Peyer's patch (tissue), 4 donors: ENCODE measurements at regions not wholly inside any gene's neighbourhood (a gene's known extent, or its start where the extent isn't known, plus 50 kb on each side); places are given as distances from the start of the nearest gene placed in this dataset.

Experiments used
- DNase-seq, 3 donors: peaks; one replicate each; pipeline ENCODE4 v3.0.0-alpha.2; 2017 to 2019
- H3K27ac ChIP-seq, 4 donors: fragments of 200-600 bp; sonication (generic); one replicate each; pipeline ENCODE4 v1.5.1; 2016 to 2019
- H3K27me3 ChIP-seq, 2 donors: fragments of 200-600 bp; sonication (generic); one replicate each; pipeline ENCODE4 v1.5.1; 2019
- H3K36me3 ChIP-seq, 3 donors: fragments of 200-600 bp; sonication (generic); one replicate each; pipeline ENCODE4 v1.5.1; 2016 to 2019
- H3K4me1 ChIP-seq, 4 donors: fragments of 200-600 bp; sonication (generic); one replicate each; pipeline ENCODE4 v1.5.1; 2016 to 2019
- H3K4me3 ChIP-seq, 4 donors: fragments of 200-600 bp; sonication (generic); 1 replicate in 3 of 4; 2 replicates in 1 of 4; pipeline ENCODE4 v1.5.1; 2016 to 2019; ENCODE audit warnings: mild to moderate bottlenecking in 1 of 4
- H3K9me3 ChIP-seq, 4 donors: fragments of 200-600 bp; sonication (generic); one replicate each; pipeline ENCODE4 v1.5.1; 2016 to 2019; ENCODE audit warnings: mild to moderate bottlenecking in 1 of 4
- POLR2A ChIP-seq, 2 donors: fragments of 450-650 bp; IDR thresholded peaks; one replicate each; pipeline ENCODE4 v1.5.1; 2017; ENCODE audit warnings: antibody characterized with exemption in 2 of 2, mild to moderate bottlenecking in 2 of 2, moderate library complexity in 2 of 2
- TF ChIP-seq, protein P1 (sequence below), 6 experiments: fragments of 450-650 bp in 4 of 6; fragments of 200-600 bp in 2 of 6; sonication (generic) in 1 of 6; IDR thresholded peaks; one replicate each; pipeline ENCODE4 v1.5.1; 2017 to 2019; ENCODE audit warnings: antibody characterized with exemption in 6 of 6, mild to moderate bottlenecking in 3 of 6, moderate library complexity in 1 of 6

DNA sequence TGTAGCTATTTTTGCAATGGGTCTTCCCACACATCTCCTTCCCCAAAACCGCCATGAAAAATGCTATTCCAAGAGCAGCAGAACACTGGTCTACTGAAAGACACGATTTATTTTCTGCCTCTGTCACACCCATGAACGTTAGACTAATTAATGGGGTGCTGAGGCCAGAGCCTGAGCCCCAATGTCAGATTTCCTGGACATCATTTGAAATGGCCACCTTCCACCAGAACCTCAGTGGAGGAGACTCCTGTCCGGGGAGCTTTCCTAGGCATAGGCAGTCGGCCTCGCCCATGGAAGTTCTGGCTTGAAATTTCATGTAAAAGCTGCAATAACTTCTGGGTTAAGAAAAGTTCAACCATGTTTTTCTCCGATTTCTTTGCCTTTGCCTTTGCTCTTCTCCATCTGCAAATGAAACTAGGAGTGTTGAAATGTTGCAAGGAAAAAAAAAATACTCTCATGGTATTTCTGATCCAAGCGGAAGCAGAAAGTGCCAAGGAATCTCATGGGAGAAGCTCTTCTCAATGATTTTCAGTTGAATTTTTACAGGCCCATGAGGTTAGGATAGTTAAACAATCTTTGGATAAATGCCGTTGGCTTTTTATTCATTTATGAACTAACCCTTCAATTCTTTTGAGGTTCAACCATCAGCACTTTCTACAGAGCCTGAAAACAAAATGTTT lies 570.8 kb upstream of the MGMT start:
- TF ChIP-seq, protein P1, sequence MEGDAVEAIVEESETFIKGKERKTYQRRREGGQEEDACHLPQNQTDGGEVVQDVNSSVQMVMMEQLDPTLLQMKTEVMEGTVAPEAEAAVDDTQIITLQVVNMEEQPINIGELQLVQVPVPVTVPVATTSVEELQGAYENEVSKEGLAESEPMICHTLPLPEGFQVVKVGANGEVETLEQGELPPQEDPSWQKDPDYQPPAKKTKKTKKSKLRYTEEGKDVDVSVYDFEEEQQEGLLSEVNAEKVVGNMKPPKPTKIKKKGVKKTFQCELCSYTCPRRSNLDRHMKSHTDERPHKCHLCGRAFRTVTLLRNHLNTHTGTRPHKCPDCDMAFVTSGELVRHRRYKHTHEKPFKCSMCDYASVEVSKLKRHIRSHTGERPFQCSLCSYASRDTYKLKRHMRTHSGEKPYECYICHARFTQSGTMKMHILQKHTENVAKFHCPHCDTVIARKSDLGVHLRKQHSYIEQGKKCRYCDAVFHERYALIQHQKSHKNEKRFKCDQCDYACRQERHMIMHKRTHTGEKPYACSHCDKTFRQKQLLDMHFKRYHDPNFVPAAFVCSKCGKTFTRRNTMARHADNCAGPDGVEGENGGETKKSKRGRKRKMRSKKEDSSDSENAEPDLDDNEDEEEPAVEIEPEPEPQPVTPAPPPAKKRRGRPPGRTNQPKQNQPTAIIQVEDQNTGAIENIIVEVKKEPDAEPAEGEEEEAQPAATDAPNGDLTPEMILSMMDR (IDR thresholded peaks at IDR 0.05): no peak
- no peak for TF ChIP-seq POLR2A (IDR thresholded peaks at IDR 0.05)
- Histone ChIP-seq H3K9me3 (no peaks in the 10 kb centered on the region), H3K4me3 (no peak overlapping the region), H3K4me1 (no peaks in the 10 kb centered on the region), H3K36me3 (no peaks in the 10 kb centered on the region), H3K27me3 (no peaks in the 10 kb centered on the region), H3K27ac (no peak overlapping the region)
- DNase-seq: no peak

DNA sequence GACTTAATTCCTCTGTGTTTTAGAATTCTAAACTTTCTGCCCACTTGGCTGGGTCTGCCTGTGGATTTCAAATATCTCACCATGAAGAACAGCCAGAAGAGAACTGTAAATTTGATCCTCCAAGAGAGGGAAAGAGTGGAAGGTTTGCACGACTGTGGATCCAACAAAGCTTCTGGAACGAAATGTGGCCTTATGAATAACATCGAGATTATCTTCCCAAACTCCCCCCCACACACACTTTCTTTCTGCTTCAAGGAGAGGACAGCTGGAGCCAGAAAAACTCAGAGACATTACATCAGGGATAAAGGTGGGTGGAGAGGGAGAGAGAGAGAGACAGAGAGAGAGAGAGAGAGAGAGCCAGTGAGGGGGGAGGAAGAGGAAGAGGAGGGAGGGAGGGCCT lies 570.1 kb upstream of the MGMT start:
- Histone ChIP-seq H3K4me3 (no peak overlapping the region), H3K4me1 (no peaks in the 10 kb centered on the region), H3K27me3 (no peaks in the 10 kb centered on the region), H3K27ac (no peak overlapping the region), H3K36me3 (no peaks in the 10 kb centered on the region), H3K9me3 (no peaks in the 10 kb centered on the region)
- TF ChIP-seq, protein P1 (IDR thresholded peaks at IDR 0.05): no peak
- TF ChIP-seq POLR2A (IDR thresholded peaks at IDR 0.05): no peak
- DNase-seq: no peak

DNA sequence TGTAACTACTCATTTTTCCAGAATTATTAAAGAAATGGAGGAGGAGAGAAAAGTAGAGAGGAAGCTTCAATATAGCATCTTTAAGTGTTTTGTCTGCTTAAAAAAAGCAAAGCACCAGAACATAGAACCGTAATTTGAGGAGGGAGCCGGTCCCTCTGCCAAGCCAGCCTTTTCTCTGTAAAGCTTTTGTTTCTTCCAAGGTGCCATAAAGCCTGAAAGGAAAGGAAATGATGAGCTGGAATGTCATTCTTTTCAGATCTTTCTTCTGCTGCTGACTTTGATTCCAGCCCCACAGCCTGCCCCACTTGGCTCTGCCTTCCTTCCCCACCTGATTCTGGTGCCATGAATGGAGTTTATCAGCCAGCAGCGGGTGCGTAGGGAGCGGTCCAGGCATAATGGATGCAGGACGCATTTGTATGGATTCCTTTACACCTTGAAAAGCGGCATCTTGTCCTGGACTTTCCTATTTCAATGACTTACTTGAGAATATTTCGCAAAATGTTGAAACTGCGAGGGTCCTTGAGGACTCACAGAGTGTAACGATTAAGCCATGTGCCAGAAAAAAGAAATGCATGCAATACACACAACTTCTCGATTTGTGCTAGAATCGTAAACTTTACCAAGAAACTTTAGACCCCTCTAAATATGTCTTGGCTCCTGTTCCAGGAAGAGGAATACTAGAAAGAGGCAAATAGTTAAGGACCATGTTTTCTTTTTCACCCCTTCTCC lies 569.5 kb upstream of the MGMT start:
- Histone ChIP-seq H3K27me3 (no peaks in the 10 kb centered on the region), H3K27ac (no peak overlapping the region), H3K4me3 (no peak overlapping the region), H3K4me1 (no peaks in the 10 kb centered on the region), H3K36me3 (no peaks in the 10 kb centered on the region), H3K9me3 (no peaks in the 10 kb centered on the region)
- TF ChIP-seq POLR2A (IDR thresholded peaks at IDR 0.05): no peak
- TF ChIP-seq, protein P1 (IDR thresholded peaks at IDR 0.05): no peak
- DNase-seq: no peak

DNA sequence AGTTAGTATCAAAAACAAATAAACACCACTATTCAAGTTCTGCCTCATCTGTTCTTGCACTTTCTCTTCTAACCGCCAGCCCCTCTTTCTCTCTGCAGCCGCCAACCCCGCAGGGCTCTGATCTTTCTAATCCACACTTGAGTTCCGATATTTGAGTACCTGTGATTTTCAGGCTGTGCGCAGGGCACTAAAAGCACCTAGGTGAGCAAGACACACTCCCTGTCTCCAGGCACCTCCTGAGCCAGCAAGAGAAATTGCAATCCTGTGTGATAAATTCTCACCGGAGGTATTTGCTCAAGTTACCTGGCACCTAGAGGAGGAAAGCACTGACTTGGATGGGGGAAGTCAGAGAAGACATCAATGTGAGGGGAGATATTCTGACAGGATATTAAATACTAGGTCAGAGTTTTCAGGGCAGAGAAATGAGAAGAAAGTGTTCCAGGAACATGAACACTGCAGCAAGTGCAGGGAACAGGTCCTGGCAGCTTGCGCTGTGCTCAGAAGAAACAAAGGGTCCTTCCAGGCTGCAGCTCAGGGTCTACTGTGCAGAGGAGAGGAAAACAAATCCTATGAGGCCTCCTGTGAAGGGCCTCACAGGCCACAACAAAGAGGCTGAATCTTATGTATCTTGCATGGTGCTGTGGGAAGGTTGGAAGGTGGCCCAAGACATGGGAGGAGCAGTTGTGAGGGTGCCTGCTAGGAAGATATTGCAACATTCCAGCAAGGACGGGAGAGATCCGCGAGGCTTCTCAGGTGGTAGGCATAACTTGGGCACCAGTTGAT lies 568.7 kb upstream of the MGMT start:
- Histone ChIP-seq H3K9me3 (no peaks in the 10 kb centered on the region), H3K4me1 (no peaks in the 10 kb centered on the region), H3K27me3 (no peaks in the 10 kb centered on the region), H3K27ac (no peak overlapping the region), H3K4me3 (no peak overlapping the region), H3K36me3 (no peaks in the 10 kb centered on the region)
- no peak for DNase-seq
- no peak for TF ChIP-seq POLR2A (IDR thresholded peaks at IDR 0.05)
- TF ChIP-seq, protein P1 (IDR thresholded peaks at IDR 0.05): no peak

DNA sequence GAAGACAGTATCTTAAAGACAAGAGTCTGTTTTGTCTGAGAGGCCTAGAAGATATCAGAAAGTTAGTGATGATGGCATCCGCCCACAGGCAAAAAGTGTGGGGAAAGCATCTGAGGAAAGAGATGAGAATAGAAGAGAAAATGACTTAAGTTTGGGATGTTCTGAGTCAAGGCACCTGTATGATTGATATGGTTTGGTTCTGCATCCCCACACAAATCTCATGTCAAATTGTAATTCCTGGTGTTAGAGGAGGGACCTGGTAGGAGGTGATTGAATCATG lies 568.2 kb upstream of the MGMT start:
- H3K4me3 ChIP-seq: no peak overlapping the region
- no peak overlapping the region for H3K27ac ChIP-seq
- H3K27me3 ChIP-seq: no peaks in the 10 kb centered on the region
- no peaks in the 10 kb centered on the region for H3K9me3 ChIP-seq
- DNase-seq: no peak
- H3K36me3 ChIP-seq: no peaks in the 10 kb centered on the region
- TF ChIP-seq, protein P1 (IDR thresholded peaks at IDR 0.05): no peak
- TF ChIP-seq POLR2A (IDR thresholded peaks at IDR 0.05): no peak
- no peaks in the 10 kb centered on the region for H3K4me1 ChIP-seq
